ENCODE measurements at regions not wholly inside any gene's neighbourhood (a gene's known extent, or its start where the extent isn't known, plus 50 kb on each side); places are given as distances from the start of the nearest gene placed in this dataset.

- in situ Hi-C loops (cut with MboI; ENCODE audit: low pct_ligation_motif_present in 1 of 4, low pct_unique_long_range_greater_than_20kb in 1 of 4, low sequenced_read_pairs in 3 of 4) (no loop called here), intact Hi-C loops (cut with DNase I; ENCODE audit: low total_unique reads) (no loop called here)
- Histone ChIP-seq H3K9me3 (no peaks in the 10 kb centered on the region), H3K27ac (no peak overlapping the region), H3K36me3 (no peaks in the 10 kb centered on the region), H3K27me3 (no peaks in the 10 kb centered on the region), H3K4me1 (no peaks in the 10 kb centered on the region), H3K4me3 (no peak overlapping the region)
- DNase-seq = no peak
- TF ChIP-seq POLR2AphosphoS5 (IDR thresholded peaks at IDR 0.05) (no peak), CTCF (IDR thresholded peaks at IDR 0.05) (no peak), EP300 (IDR thresholded peaks at IDR 0.05; ENCODE audit: low read depth) (no peak), POLR2A (IDR thresholded peaks at IDR 0.05) (no peak)
Observed at GRCh38 chr5:67577424-67577823, 380.8 kb upstream of the CD180 start.

- no peak overlapping the region for H3K27ac ChIP-seq
- DNase-seq = no peak
- intact Hi-C loops (cut with DNase I; ENCODE audit: low total_unique reads) (no loop called here), in situ Hi-C loops (cut with MboI; ENCODE audit: low pct_ligation_motif_present in 1 of 4, low pct_unique_long_range_greater_than_20kb in 1 of 4, low sequenced_read_pairs in 3 of 4) (no loop called here)
- TF ChIP-seq CTCF (IDR thresholded peaks at IDR 0.05) (no peak), EP300 (IDR thresholded peaks at IDR 0.05; ENCODE audit: low read depth) (no peak), POLR2AphosphoS5 (IDR thresholded peaks at IDR 0.05) (no peak), POLR2A (IDR thresholded peaks at IDR 0.05) (no peak)
- 72 to 100% methylated on average over 2 of the region's 2 CpGs for WGBS, 2 donors (ENCODE audit: low coverage in 1 of 2)
- no peaks in the 10 kb centered on the region for H3K27me3 ChIP-seq
- no peak overlapping the region for H3K4me3 ChIP-seq
- H3K36me3 ChIP-seq = no peaks in the 10 kb centered on the region
- H3K9me3 ChIP-seq = no peaks in the 10 kb centered on the region
- H3K4me1 ChIP-seq = no peaks in the 10 kb centered on the region
Observed at GRCh38 chr5:67576112-67576511, 379.5 kb upstream of the CD180 start.

- DNase-seq = no peak
- no peak for TF ChIP-seq POLR2AphosphoS5 (IDR thresholded peaks at IDR 0.05)
- TF ChIP-seq POLR2A (IDR thresholded peaks at IDR 0.05) = no peak
- TF ChIP-seq EP300 (IDR thresholded peaks at IDR 0.05; ENCODE audit: low read depth) = no peak
- no peak for TF ChIP-seq CTCF (IDR thresholded peaks at IDR 0.05)
- in situ Hi-C loops (cut with MboI; ENCODE audit: low pct_ligation_motif_present in 1 of 4, low pct_unique_long_range_greater_than_20kb in 1 of 4, low sequenced_read_pairs in 3 of 4) = no loop called here
- intact Hi-C loops (cut with DNase I; ENCODE audit: low total_unique reads) = no loop called here
- H3K4me3 ChIP-seq = no peak overlapping the region
- 89 to 100% methylated on average over 1 of the region's 1 CpG for WGBS, 2 donors (ENCODE audit: low coverage in 1 of 2)
- H3K27me3 ChIP-seq = no peaks in the 10 kb centered on the region
- no peaks in the 10 kb centered on the region for H3K36me3 ChIP-seq
- H3K9me3 ChIP-seq = no peaks in the 10 kb centered on the region
- H3K27ac ChIP-seq = no peak overlapping the region
- no peaks in the 10 kb centered on the region for H3K4me1 ChIP-seq
Observed at GRCh38 chr5:67575087-67575486, 378.5 kb upstream of the CD180 start.

- Histone ChIP-seq H3K27ac (no peak overlapping the region), H3K36me3 (no peaks in the 10 kb centered on the region), H3K27me3 (no peaks in the 10 kb centered on the region), H3K9me3 (peaks cover 12 to 13% of the 10 kb centered on the region in 2 donors), H3K4me3 (no peak overlapping the region), H3K4me1 (peaks cover 0 to 6% (median 0%) of the 10 kb centered on the region in 4 donors)
- 94 to 100% methylated on average over 1 of the region's 1 CpG for WGBS, 2 donors (ENCODE audit: low coverage in 1 of 2)
- no peak for TF ChIP-seq POLR2AphosphoS5 (IDR thresholded peaks at IDR 0.05)
- no peak for TF ChIP-seq POLR2A (IDR thresholded peaks at IDR 0.05)
- no peak for TF ChIP-seq CTCF (IDR thresholded peaks at IDR 0.05)
- no peak for TF ChIP-seq EP300 (IDR thresholded peaks at IDR 0.05; ENCODE audit: low read depth)
- DNase-seq = no peak
- in situ Hi-C loops (cut with MboI; ENCODE audit: low pct_ligation_motif_present in 1 of 4, low pct_unique_long_range_greater_than_20kb in 1 of 4, low sequenced_read_pairs in 3 of 4) = no loop called here
- intact Hi-C loops (cut with DNase I; ENCODE audit: low total_unique reads) = no loop called here
Observed at GRCh38 chr5:67561151-67561932, 364.7 kb upstream of the CD180 start.
